CD8-positive, alpha-beta memory T cell (primary cell): ENCODE measurements at regions not wholly inside any gene's neighbourhood (a gene's known extent, or its start where the extent isn't known, plus 50 kb on each side); places are given as distances from the start of the nearest gene placed in this dataset.

Experiments used
- CTCF ChIA-PET: fragments of 350-600 bp; sonication (Branson Sonifier 250); formaldehyde crosslinking; loops from one replicate; lab custom pipeline; 2021; ENCODE audit warnings: antibody characterized with exemption; lab: Charles Lee
- POLR2A ChIA-PET: fragments of 350-600 bp; sonication (Branson Sonifier 250); formaldehyde crosslinking; loops from one replicate; lab custom pipeline; 2021; ENCODE audit warnings: antibody characterized with exemption; lab: Charles Lee
- DNase-seq, 5 donors: peaks; one replicate each; pipeline versions ENCODE4 v3.0.0 to v3.0.0-alpha.2; 2020 to 2022; ENCODE audit warnings: mixed read lengths in 1 of 5
- H3K27ac ChIP-seq: one replicate; pipeline ENCODE4 v1.7.0; 2013; ENCODE audit warnings: low read depth, mild to moderate bottlenecking, low read length, moderate library complexity
- H3K27me3 ChIP-seq: 2 replicates; pipeline ENCODE4 v1.7.0; 2013; ENCODE audit warnings: low read length, mild to moderate bottlenecking; ENCODE audit not compliant: insufficient read depth, poor library complexity, severe bottlenecking
- H3K36me3 ChIP-seq: 2 replicates; pipeline ENCODE4 v1.7.0; 2013; ENCODE audit warnings: mild to moderate bottlenecking, low read length, moderate library complexity; ENCODE audit not compliant: insufficient read depth
- H3K4me1 ChIP-seq: 2 replicates; pipeline ENCODE4 v1.7.0; 2013; ENCODE audit warnings: mild to moderate bottlenecking, low read length, moderate library complexity; ENCODE audit not compliant: insufficient read depth
- H3K4me3 ChIP-seq: 2 replicates; pipeline ENCODE4 v1.7.0; 2013; ENCODE audit warnings: mild to moderate bottlenecking, low read length
- H3K9me3 ChIP-seq: 2 replicates; pipeline ENCODE4 v1.7.0; 2013; ENCODE audit warnings: mild to moderate bottlenecking, low read length
- H3K27ac Mint-ChIP-seq, 8 donors: one replicate each; pipeline ENCODE4 v1.8.0; 2020 to 2021; ENCODE audit warnings: mixed read lengths in 8 of 8, mild to moderate bottlenecking in 6 of 8, inconsistent platforms in 3 of 8, moderate library complexity in 3 of 8
- H3K27me3 Mint-ChIP-seq, 2 donors: one replicate each; pipeline ENCODE4 v1.8.0; 2020 to 2021; ENCODE audit warnings: mixed read lengths in 2 of 2, mild to moderate bottlenecking in 1 of 2, moderate library complexity in 1 of 2
- H3K36me3 Mint-ChIP-seq, 3 donors: one replicate each; pipeline ENCODE4 v1.8.0; 2020 to 2021; ENCODE audit warnings: mixed read lengths in 3 of 3, inconsistent platforms in 1 of 3, mild to moderate bottlenecking in 1 of 3
- H3K4me1 Mint-ChIP-seq, 3 donors: one replicate each; pipeline ENCODE4 v1.8.0; 2020 to 2021; ENCODE audit warnings: mixed read lengths in 3 of 3, inconsistent platforms in 1 of 3, mild to moderate bottlenecking in 1 of 3
- H3K4me3 Mint-ChIP-seq, 7 donors: one replicate each; pipeline ENCODE4 v1.8.0; 2020 to 2021; ENCODE audit warnings: mixed read lengths in 7 of 7, mild to moderate bottlenecking in 6 of 7, moderate library complexity in 4 of 7, inconsistent platforms in 2 of 7
- H3K9me3 Mint-ChIP-seq, 5 donors: one replicate each; pipeline ENCODE4 v1.8.0; 2020 to 2022; ENCODE audit warnings: mixed read lengths in 5 of 5, mild to moderate bottlenecking in 3 of 5, moderate library complexity in 2 of 5, inconsistent platforms in 1 of 5

DNA sequence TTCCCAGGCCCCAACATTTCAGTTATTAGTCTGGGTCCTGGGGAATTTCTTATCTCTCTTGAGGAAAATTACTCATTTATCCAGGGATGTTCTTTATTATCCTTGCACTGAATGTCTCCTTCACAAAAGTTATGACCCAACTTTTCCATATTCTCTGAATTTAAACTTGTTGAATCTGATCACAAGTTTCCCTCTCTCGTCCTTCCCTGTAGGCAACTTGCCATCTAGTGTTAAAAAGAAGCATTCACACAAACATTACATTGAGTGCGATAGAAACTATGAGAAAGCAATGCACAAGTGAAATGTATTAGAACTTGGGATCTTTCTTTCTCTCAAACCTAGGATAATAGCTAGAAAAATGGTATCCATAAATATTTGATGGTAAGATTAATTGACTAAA is 608.4 kb downstream of the FSCB start:
- DNase-seq, result no peak
- Histone ChIP-seq H3K9me3 (no peaks in the 10 kb centered on the region), H3K36me3 (no peaks in the 10 kb centered on the region), H3K27me3 (no peaks in the 10 kb centered on the region), H3K4me1 (no peaks in the 10 kb centered on the region), H3K27ac (no peak overlapping the region), H3K4me3 (no peak overlapping the region)
- Mint-ChIP-seq H3K36me3 (no peaks in the 10 kb centered on the region), H3K4me3 (no peak overlapping the region), H3K27ac (no peak overlapping the region), H3K9me3 (peaks cover 0 to 8% (median 2%) of the 10 kb centered on the region in 5 donors), H3K4me1 (no peaks in the 10 kb centered on the region), H3K27me3 (no peaks in the 10 kb centered on the region)
- POLR2A ChIA-PET, result no interaction called here
- CTCF ChIA-PET, result no interaction called here

DNA sequence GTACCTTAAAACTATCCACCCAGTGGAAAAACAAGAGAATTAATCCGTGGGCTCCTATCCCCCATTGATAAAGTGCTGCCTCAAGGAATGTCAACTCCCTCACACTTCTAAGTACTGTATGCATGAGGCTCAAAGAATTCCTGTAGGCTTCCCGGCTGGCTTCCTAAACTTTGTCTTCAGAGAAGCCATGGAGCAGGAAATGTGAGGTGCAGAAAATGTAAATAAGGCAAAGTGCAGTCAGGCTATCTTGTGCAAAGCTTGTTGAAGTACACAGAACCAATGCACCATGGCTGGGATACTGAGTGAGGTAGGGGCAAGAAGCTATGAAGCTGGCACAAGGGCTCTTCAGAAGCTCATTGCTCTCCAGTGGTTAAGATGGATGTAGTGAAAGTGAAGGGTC is 611.0 kb downstream of the FSCB start:
- H3K36me3 Mint-ChIP-seq, result no peaks in the 10 kb centered on the region
- no peaks in the 10 kb centered on the region for H3K27me3 Mint-ChIP-seq
- H3K9me3 Mint-ChIP-seq, result peaks cover 0 to 7% (median 5%) of the 10 kb centered on the region in 5 donors
- POLR2A ChIA-PET, result no interaction called here
- CTCF ChIA-PET, result no interaction called here
- no peaks in the 10 kb centered on the region for H3K36me3 ChIP-seq
- no peaks in the 10 kb centered on the region for H3K4me1 ChIP-seq
- H3K4me1 Mint-ChIP-seq, result no peaks in the 10 kb centered on the region
- no peak for DNase-seq
- no peaks in the 10 kb centered on the region for H3K27me3 ChIP-seq
- H3K27ac ChIP-seq, result no peak overlapping the region
- H3K4me3 Mint-ChIP-seq, result no peak overlapping the region
- H3K4me3 ChIP-seq, result no peak overlapping the region
- H3K27ac Mint-ChIP-seq, result no peak overlapping the region
- H3K9me3 ChIP-seq, result no peaks in the 10 kb centered on the region

DNA sequence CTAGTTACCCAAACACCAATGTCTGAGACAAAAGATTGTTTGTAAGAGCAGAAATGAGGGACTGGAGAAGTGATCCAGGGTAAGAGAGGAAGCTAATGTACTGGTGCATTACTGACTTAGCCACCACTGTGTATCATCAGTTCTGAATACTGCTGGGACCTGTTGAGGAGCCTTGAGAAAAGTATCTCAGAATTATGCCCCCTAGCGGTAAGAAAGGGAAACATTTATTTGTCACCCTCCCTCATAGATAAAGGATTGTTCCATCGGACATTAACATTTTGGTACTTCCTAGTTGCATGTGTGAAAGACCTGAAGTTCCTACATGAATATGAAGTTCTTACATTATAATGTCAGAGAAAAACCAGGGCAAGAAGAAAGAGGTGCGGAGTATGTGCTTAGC is 612.5 kb downstream of the FSCB start:
- POLR2A ChIA-PET, result no interaction called here
- no peaks in the 10 kb centered on the region for H3K36me3 Mint-ChIP-seq
- DNase-seq, result no peak
- no peaks in the 10 kb centered on the region for H3K27me3 Mint-ChIP-seq
- H3K4me3 Mint-ChIP-seq, result no peak overlapping the region
- CTCF ChIA-PET, result no interaction called here
- no peaks in the 10 kb centered on the region for H3K4me1 ChIP-seq
- no peaks in the 10 kb centered on the region for H3K27me3 ChIP-seq
- H3K36me3 ChIP-seq, result no peaks in the 10 kb centered on the region
- no peak overlapping the region for H3K4me3 ChIP-seq
- H3K4me1 Mint-ChIP-seq, result no peaks in the 10 kb centered on the region
- H3K9me3 ChIP-seq, result no peaks in the 10 kb centered on the region
- peaks cover 0 to 7% (median 4%) of the 10 kb centered on the region in 5 donors for H3K9me3 Mint-ChIP-seq
- no peak overlapping the region for H3K27ac Mint-ChIP-seq
- H3K27ac ChIP-seq, result no peak overlapping the region

DNA sequence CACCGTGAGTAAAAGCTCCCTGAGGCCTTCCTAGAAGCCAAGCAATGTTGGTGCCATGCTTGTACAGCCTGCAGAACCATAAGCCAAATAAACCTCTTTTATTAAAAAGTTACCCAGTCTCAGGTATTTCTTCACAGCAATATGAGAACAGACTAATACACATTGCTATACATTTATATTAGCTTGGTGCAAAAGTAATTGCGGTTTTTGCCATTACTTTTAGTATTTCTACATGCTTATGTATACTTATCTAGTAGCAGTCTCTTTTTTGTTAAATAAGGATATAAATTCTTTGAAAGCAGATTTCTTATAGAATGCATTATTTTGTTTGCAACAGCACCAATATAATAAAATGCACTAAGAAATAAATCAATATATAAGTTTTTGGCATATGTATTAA is 619.6 kb downstream of the FSCB start:
- Mint-ChIP-seq H3K27me3 (no peaks in the 10 kb centered on the region), H3K36me3 (no peaks in the 10 kb centered on the region), H3K27ac (no peak overlapping the region), H3K4me3 (no peak overlapping the region), H3K9me3 (peaks cover 2 to 14% (median 10%) of the 10 kb centered on the region in 5 donors), H3K4me1 (no peaks in the 10 kb centered on the region)
- DNase-seq, result no peak
- H3K4me1 ChIP-seq, result no peaks in the 10 kb centered on the region
- H3K4me3 ChIP-seq, result no peak overlapping the region
- ChIA-PET CTCF (no interaction called here), POLR2A (no interaction called here)
- no peaks in the 10 kb centered on the region for H3K9me3 ChIP-seq
- no peak overlapping the region for H3K27ac ChIP-seq
- no peaks in the 10 kb centered on the region for H3K27me3 ChIP-seq
- no peaks in the 10 kb centered on the region for H3K36me3 ChIP-seq

DNA sequence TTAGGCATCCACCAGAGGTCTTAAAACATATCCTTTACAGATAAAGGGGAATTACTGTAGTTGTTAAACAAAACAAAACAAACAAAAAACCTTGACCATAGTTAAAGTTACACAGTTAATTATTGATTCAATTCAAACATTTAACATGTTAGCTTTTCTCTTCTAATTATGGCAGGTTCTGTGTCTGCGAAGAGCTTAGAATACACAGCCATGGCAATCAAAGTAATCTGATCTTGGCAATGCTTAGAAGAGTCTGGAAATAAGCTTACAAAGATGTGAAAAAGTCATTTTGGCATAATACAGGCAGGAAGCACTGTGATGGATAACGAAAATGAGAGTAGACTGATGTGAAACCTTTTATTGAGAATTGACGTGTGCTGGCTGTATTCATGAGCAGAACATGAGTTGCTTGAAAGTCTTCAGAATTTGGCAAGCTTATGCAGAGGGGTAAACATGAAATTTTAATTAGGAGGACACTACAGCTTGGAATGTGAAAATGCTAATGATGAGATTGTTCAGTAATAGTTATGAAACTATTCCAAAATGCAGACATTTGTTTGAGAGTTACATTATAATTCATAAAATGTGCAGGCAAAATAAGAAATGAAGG is 629.6 kb downstream of the FSCB start:
- no peaks in the 10 kb centered on the region for H3K36me3 Mint-ChIP-seq
- H3K9me3 ChIP-seq, result no peaks in the 10 kb centered on the region
- no peaks in the 10 kb centered on the region for H3K36me3 ChIP-seq
- no peaks in the 10 kb centered on the region for H3K27me3 ChIP-seq
- H3K27ac Mint-ChIP-seq, result no peak overlapping the region
- ChIA-PET POLR2A (no interaction called here), CTCF (no interaction called here)
- H3K27ac ChIP-seq, result no peak overlapping the region
- H3K4me3 Mint-ChIP-seq, result no peak overlapping the region
- no peaks in the 10 kb centered on the region for H3K27me3 Mint-ChIP-seq
- H3K4me1 Mint-ChIP-seq, result no peaks in the 10 kb centered on the region
- no peaks in the 10 kb centered on the region for H3K4me1 ChIP-seq
- no peak for DNase-seq
- peaks cover under 1 to 10% (median 8%) of the 10 kb centered on the region in 5 donors for H3K9me3 Mint-ChIP-seq
- no peak overlapping the region for H3K4me3 ChIP-seq

DNA sequence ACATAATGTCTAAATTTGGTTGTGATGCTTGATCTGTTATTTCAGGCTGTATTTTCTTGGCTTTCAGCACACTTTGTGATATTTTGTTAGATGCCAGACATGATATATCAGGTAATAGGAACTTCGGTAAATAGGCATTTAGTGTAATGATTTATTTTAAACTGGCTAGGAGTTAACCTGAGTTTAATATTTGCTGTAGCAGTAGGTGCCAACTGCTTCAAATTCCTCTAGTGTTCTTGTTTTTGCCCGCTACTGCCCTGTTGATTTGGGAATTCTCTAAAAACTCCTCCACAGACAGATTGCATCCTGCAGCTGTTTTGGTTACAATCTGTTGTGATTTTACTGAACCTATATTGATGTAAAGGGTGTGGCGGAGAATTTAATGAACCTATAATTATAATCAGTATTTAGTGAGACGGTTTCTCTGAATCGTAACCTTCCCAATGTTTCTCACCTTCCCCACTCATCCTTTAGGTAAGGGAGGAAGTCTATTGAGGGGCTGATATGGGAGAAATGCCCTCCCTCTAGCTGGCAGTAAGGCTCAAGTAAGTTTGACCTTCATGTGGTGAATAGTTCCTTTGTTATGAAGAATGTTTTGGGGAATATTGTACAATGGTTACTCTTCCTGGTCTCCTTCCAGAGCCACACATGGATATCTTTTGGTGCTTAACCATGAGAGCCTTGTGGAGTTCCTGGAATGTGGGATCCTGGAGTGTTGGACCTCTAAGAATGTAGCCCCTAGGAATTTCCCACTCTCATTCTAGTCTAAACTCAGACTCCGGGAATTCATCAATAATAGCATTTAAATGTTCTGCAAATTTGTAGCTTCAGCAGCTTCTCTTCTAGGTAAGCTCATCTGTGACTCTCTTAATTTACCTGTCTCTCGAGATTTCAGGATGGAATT is 634.1 kb downstream of the FSCB start:
- no peaks in the 10 kb centered on the region for H3K4me1 ChIP-seq
- Mint-ChIP-seq H3K27ac (no peak overlapping the region), H3K9me3 (peaks cover 8 to 23% (median 12%) of the 10 kb centered on the region in 5 donors), H3K4me1 (no peaks in the 10 kb centered on the region), H3K36me3 (no peaks in the 10 kb centered on the region), H3K4me3 (no peak overlapping the region), H3K27me3 (no peaks in the 10 kb centered on the region)
- no peak overlapping the region for H3K4me3 ChIP-seq
- H3K9me3 ChIP-seq, result no peaks in the 10 kb centered on the region
- no peaks in the 10 kb centered on the region for H3K36me3 ChIP-seq
- no peaks in the 10 kb centered on the region for H3K27me3 ChIP-seq
- no peak for DNase-seq
- ChIA-PET CTCF (no interaction called here), POLR2A (no interaction called here)
- H3K27ac ChIP-seq, result no peak overlapping the region

DNA sequence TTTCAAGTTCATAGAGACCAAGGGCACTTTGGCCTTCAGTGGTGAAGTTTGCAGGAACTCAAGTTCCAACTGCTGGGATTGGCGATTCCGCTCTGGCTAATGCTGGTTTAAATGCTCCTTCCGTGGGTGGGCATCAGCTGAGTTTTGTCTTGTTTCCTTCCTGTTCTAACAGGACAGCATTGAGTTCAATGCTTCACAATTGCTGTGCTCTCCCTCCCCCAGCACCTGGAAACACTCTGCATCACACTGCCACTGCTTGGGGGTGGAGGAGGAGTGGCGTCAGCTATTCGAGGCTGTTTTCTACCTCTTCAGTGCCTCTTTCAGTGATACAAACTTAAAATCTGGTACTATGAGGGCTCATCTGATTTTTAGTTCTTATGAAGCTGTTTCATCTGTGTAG is 634.9 kb downstream of the FSCB start:
- Histone ChIP-seq H3K27me3 (no peaks in the 10 kb centered on the region), H3K9me3 (no peaks in the 10 kb centered on the region), H3K36me3 (no peaks in the 10 kb centered on the region), H3K4me1 (no peaks in the 10 kb centered on the region), H3K4me3 (no peak overlapping the region), H3K27ac (no peak overlapping the region)
- H3K4me1 Mint-ChIP-seq, result no peaks in the 10 kb centered on the region
- peaks cover 8 to 28% (median 12%) of the 10 kb centered on the region in 5 donors for H3K9me3 Mint-ChIP-seq
- no peaks in the 10 kb centered on the region for H3K27me3 Mint-ChIP-seq
- H3K36me3 Mint-ChIP-seq, result no peaks in the 10 kb centered on the region
- no peak for DNase-seq
- no peak overlapping the region for H3K4me3 Mint-ChIP-seq
- H3K27ac Mint-ChIP-seq, result no peak overlapping the region
- POLR2A ChIA-PET, result no interaction called here
- CTCF ChIA-PET, result no interaction called here

DNA sequence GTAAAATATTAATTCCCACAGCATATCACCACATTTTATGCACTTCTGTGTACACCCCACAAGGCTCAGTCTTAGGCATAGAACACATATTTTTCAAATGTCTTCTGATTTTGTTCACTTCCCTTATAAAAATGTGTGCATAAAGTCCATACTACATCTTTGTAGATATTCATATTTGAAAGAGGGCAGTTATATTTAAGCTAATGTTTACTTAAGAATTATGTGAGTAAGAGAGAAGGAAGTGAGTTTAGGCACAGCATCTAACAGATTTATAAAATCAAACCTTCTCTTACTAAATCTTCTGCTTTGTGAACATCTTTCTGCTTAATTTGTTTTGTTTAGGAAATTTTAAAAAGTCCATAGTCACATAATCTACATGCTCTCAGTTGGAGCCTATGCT is 648.1 kb downstream of the FSCB start:
- Mint-ChIP-seq H3K36me3 (no peaks in the 10 kb centered on the region), H3K27me3 (no peaks in the 10 kb centered on the region), H3K4me3 (no peak overlapping the region), H3K4me1 (no peaks in the 10 kb centered on the region), H3K9me3 (peaks cover 3 to 10% (median 6%) of the 10 kb centered on the region in 5 donors), H3K27ac (no peak overlapping the region)
- Histone ChIP-seq H3K4me3 (no peak overlapping the region), H3K27ac (no peak overlapping the region), H3K27me3 (no peaks in the 10 kb centered on the region), H3K4me1 (no peaks in the 10 kb centered on the region), H3K9me3 (no peaks in the 10 kb centered on the region), H3K36me3 (no peaks in the 10 kb centered on the region)
- POLR2A ChIA-PET, result no interaction called here
- DNase-seq, result no peak
- CTCF ChIA-PET, result no interaction called here
